Caco-2 (cell line): ENCODE measurements at regions not wholly inside any gene's neighbourhood (a gene's known extent, or its start where the extent isn't known, plus 50 kb on each side); places are given as distances from the start of the nearest gene placed in this dataset.

Source experiments
- BruUV-seq: library from RNA; stranded (reverse); fragments of 400-500 nt; replicated peaks from 2 replicates; lab custom pipeline; 2021; lab: Mats Ljungman, UMichigan
- CTCF ChIA-PET: fragments of 300-600 bp; sonication (Branson Sonifier 250); formaldehyde crosslinking; loops from one replicate; lab custom pipeline; 2022; ENCODE audit warnings: antibody characterized with exemption; lab: Charles Lee
- POLR2A ChIA-PET: fragments of 300-600 bp; sonication (Branson Sonifier 250); formaldehyde crosslinking; loops from one replicate; lab custom pipeline; 2022; ENCODE audit warnings: antibody characterized with exemption; lab: Charles Lee
- DNase-seq, 2 experiments: peaks; one replicate each; pipeline versions ENCODE4 v3.0.0 to v3.0.0-alpha.2; 2020 to 2022
- H3K27me3 ChIP-seq: replicated peaks from 2 replicates; pipeline ENCODE4 v1.6.0; 2011; ENCODE audit warnings: low read length; ENCODE audit not compliant: control insufficient read depth, insufficient read depth
- H3K36me3 ChIP-seq: 2 replicates; pipeline ENCODE4 v1.5.1; 2011; ENCODE audit warnings: low read length; ENCODE audit not compliant: control insufficient read depth, insufficient read depth
- H3K4me1 ChIP-seq: fragments of 250-450 bp; sonication (Bioruptor Pico); 2 replicates; pipeline ENCODE4 v1.5.1; 2020; ENCODE audit warnings: mild to moderate bottlenecking
- H3K4me3 ChIP-seq: 2 replicates; pipeline ENCODE4 v1.5.1; 2011; ENCODE audit warnings: low read depth, mild to moderate bottlenecking, control low read depth, low read length
- H3K9me3 ChIP-seq: fragments of 250-450 bp; sonication (Bioruptor Pico); 2 replicates; pipeline ENCODE4 v1.5.1; 2020; ENCODE audit warnings: mild to moderate bottlenecking, moderate library complexity
- H3K27ac Mint-ChIP-seq: one replicate; pipeline ENCODE4 v1.8.0; 2022; ENCODE audit warnings: mixed read lengths; ENCODE audit not compliant: unreplicated experiment
- H3K27me3 Mint-ChIP-seq: one replicate; pipeline ENCODE4 v1.8.0; 2022; ENCODE audit warnings: mixed read lengths; ENCODE audit not compliant: insufficient read depth, unreplicated experiment
- H3K36me3 Mint-ChIP-seq: one replicate; pipeline ENCODE4 v1.8.0; 2022; ENCODE audit warnings: mild to moderate bottlenecking, mixed read lengths; ENCODE audit not compliant: insufficient read depth, unreplicated experiment
- H3K4me1 Mint-ChIP-seq: one replicate; pipeline ENCODE4 v1.8.0; 2022; ENCODE audit warnings: low read depth, mixed read lengths; ENCODE audit not compliant: unreplicated experiment
- H3K4me3 Mint-ChIP-seq: one replicate; pipeline ENCODE4 v1.8.0; 2022; ENCODE audit warnings: mild to moderate bottlenecking, moderate library complexity, mixed read lengths; ENCODE audit not compliant: unreplicated experiment
- H3K9me3 Mint-ChIP-seq: one replicate; pipeline ENCODE4 v1.8.0; 2022; ENCODE audit warnings: mixed read lengths; ENCODE audit not compliant: unreplicated experiment
- intact Hi-C: fragments of 100-400 bp; cut with micrococcal nuclease; formaldehyde crosslinking; loops from one replicate; pipeline ENCODE4 v1.10.0; 2022; ENCODE audit not compliant: unreplicated experiment
- TF ChIP-seq, protein P1 (sequence below), 2 experiments: fragments of 200-600 bp in 1 of 2; IDR thresholded peaks; 1 replicate in 1 of 2; 2 replicates in 1 of 2; pipeline versions ENCODE4 v1.5.1 to v1.8.0; 2011 to 2022; ENCODE audit warnings: antibody characterized with exemption in 1 of 2, control low read depth in 1 of 2, inconsistent platforms in 1 of 2, low read depth in 1 of 2, low read length in 1 of 2, mild to moderate bottlenecking in 1 of 2, moderate library complexity in 1 of 2; ENCODE audit not compliant: insufficient read depth in 1 of 2, severe bottlenecking in 1 of 2, unreplicated experiment in 1 of 2

DNA sequence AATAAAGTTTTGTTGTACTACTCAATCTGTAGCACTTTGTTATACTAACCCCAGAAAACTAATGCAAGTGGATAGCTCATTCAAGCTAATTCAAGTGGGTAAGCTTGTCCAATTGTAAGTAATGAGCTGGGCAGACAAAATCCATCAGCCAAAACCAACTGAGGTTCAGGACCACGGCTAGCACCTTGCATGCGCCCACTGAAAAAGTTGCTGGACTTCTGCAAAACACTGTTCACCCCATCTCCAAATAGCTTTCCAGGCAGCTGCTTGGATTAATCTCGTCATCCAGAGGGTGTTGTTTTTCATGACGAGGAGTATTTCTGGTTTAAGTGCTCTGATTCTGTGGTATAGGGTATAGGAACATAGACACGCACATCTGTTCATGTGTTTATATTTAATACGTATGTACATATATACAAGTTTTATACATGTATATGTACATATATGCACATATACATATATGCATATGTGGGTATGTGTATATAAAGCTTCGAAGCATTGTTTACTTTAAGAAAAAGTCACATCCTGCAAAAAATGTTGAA lies 307.5 kb downstream of the GALR1 start:
- intact Hi-C loops = no loop called here
- CTCF ChIA-PET = no interaction called here
- H3K36me3 ChIP-seq = no peaks in the 10 kb centered on the region
- no peak overlapping the region for H3K4me3 ChIP-seq
- H3K4me1 ChIP-seq = no peaks in the 10 kb centered on the region
- Mint-ChIP-seq H3K36me3 (no peaks in the 10 kb centered on the region), H3K27ac (no peak overlapping the region), H3K4me3 (no peak overlapping the region), H3K9me3 (no peaks in the 10 kb centered on the region), H3K27me3 (no peaks in the 10 kb centered on the region), H3K4me1 (no peaks in the 10 kb centered on the region)
- POLR2A ChIA-PET = no interaction called here
- peak in 1 of 2 experiments; percentile 1 for DNase-seq
- TF ChIP-seq, protein P1, sequence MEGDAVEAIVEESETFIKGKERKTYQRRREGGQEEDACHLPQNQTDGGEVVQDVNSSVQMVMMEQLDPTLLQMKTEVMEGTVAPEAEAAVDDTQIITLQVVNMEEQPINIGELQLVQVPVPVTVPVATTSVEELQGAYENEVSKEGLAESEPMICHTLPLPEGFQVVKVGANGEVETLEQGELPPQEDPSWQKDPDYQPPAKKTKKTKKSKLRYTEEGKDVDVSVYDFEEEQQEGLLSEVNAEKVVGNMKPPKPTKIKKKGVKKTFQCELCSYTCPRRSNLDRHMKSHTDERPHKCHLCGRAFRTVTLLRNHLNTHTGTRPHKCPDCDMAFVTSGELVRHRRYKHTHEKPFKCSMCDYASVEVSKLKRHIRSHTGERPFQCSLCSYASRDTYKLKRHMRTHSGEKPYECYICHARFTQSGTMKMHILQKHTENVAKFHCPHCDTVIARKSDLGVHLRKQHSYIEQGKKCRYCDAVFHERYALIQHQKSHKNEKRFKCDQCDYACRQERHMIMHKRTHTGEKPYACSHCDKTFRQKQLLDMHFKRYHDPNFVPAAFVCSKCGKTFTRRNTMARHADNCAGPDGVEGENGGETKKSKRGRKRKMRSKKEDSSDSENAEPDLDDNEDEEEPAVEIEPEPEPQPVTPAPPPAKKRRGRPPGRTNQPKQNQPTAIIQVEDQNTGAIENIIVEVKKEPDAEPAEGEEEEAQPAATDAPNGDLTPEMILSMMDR (IDR thresholded peaks at IDR 0.05; ENCODE audit: insufficient read depth in 1 of 2, low read depth in 1 of 2, low read length in 1 of 2, severe bottlenecking in 1 of 2, unreplicated experiment in 1 of 2) = no peak
- H3K9me3 ChIP-seq = no peaks in the 10 kb centered on the region
- H3K27me3 ChIP-seq = no peaks in the 10 kb centered on the region
- no TSS peak for BruUV-seq

DNA sequence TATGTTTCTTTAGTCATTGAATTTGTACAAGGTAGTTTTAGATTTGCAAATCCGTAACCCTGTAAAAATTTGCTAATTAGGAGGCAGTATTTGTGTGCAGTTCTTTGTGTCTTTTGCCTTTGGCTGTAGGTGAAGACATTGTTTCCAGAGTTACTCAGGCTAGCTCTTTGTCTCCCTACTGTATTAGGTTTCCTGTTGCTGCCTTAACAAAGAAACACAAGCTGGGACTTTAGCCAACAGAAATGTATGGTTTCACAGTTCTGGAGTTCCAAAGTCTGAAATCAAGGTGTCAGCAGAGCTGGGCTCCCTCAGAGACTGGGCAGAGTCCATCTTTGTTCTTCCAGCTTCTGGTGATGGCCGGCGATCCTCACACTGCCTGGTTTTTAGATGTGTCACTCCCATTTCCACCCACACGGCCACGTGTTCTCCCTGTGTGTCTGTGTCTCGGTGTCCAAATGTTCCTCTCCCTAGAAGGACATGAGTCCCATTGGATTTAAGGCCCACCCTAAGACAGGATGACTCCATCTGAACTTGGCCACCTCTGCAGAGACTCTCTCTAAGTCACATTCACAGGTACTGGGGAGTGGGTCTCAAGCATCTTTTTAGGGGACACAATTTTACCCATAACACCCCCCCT lies 309.7 kb downstream of the GALR1 start:
- ChIA-PET CTCF (no interaction called here), POLR2A (no interaction called here)
- Histone ChIP-seq H3K4me3 (no peak overlapping the region), H3K9me3 (no peaks in the 10 kb centered on the region), H3K4me1 (no peaks in the 10 kb centered on the region), H3K27me3 (no peaks in the 10 kb centered on the region), H3K36me3 (no peaks in the 10 kb centered on the region)
- TF ChIP-seq, protein P1 (IDR thresholded peaks at IDR 0.05; ENCODE audit: insufficient read depth in 1 of 2, low read depth in 1 of 2, low read length in 1 of 2, severe bottlenecking in 1 of 2, unreplicated experiment in 1 of 2) = no peak
- intact Hi-C loops = no loop called here
- no TSS peak for BruUV-seq
- no peak overlapping the region for H3K4me3 Mint-ChIP-seq
- no peak overlapping the region for H3K27ac Mint-ChIP-seq
- no peaks in the 10 kb centered on the region for H3K9me3 Mint-ChIP-seq
- H3K27me3 Mint-ChIP-seq = no peaks in the 10 kb centered on the region
- no peak for DNase-seq
- H3K36me3 Mint-ChIP-seq = no peaks in the 10 kb centered on the region
- no peaks in the 10 kb centered on the region for H3K4me1 Mint-ChIP-seq

DNA sequence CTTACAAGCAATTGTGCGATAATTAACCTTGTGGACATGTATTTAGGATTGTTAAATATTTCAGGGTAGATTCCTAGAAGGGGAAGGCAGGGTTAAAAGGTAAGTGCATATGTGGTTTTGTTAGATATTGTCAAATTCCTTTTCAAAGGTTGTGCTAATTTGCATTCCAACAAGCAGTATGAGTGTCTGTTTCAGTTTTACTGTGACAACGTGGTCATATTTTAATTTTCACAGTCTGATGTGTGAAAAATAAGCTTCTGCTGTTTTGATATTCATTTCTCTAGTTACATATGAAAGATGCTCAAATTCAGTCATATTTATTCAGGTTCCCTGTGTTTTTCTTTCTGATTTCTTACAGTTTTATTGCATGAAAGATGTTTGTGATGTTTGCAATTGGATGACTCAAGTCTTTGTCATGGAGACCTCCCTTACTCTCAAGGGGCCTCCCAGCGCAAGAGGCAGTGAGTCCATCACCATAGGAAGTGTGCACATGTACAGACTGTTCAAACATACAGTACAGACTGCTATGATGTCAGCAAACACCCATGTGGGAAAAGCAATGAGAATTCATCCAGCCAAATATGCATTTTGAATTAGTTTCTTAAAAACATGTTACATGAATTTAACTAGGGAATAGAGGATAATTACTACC lies 310.8 kb downstream of the GALR1 start:
- no peaks in the 10 kb centered on the region for H3K9me3 Mint-ChIP-seq
- H3K36me3 Mint-ChIP-seq = no peaks in the 10 kb centered on the region
- DNase-seq = no peak
- BruUV-seq = no TSS peak
- Histone ChIP-seq H3K4me1 (no peaks in the 10 kb centered on the region), H3K4me3 (no peak overlapping the region), H3K27me3 (no peaks in the 10 kb centered on the region), H3K36me3 (no peaks in the 10 kb centered on the region), H3K9me3 (no peaks in the 10 kb centered on the region)
- H3K27me3 Mint-ChIP-seq = no peaks in the 10 kb centered on the region
- H3K4me3 Mint-ChIP-seq = no peak overlapping the region
- intact Hi-C loops = no loop called here
- H3K4me1 Mint-ChIP-seq = no peaks in the 10 kb centered on the region
- TF ChIP-seq, protein P1 (IDR thresholded peaks at IDR 0.05; ENCODE audit: insufficient read depth in 1 of 2, low read depth in 1 of 2, low read length in 1 of 2, severe bottlenecking in 1 of 2, unreplicated experiment in 1 of 2) = no peak
- no peak overlapping the region for H3K27ac Mint-ChIP-seq
- ChIA-PET POLR2A (no interaction called here), CTCF (no interaction called here)
